Activated B cell treated with CpG ODN at 0.5 μM for 24 hours (primary cell): ENCODE measurements at regions not wholly inside any gene's neighbourhood (a gene's known extent, or its start where the extent isn't known, plus 50 kb on each side); places are given as distances from the start of the nearest gene placed in this dataset.
A peak's percentile ranks its signal among the peaks of the same experiment; 100 is the strongest.

Experiments used
- ATAC-seq: fragments of 200-7000 bp; cut with Tn5 transposase; one replicate; pipeline ENCODE4 v1.10.0; 2021; ENCODE audit warnings: low read depth, mild to moderate bottlenecking, moderate library complexity
- CTCF ChIA-PET: fragments of 350-600 bp; sonication (Branson Sonifier 250); formaldehyde crosslinking; loops from one replicate; lab custom pipeline; 2021; ENCODE audit warnings: antibody characterized with exemption; lab: Charles Lee
- POLR2A ChIA-PET: fragments of 350-600 bp; sonication (Branson Sonifier 250); formaldehyde crosslinking; loops from one replicate; lab custom pipeline; 2021; ENCODE audit warnings: antibody characterized with exemption; lab: Charles Lee
- DNase-seq: peaks from one replicate; pipeline ENCODE4 v3.0.0; 2022
- H3K27ac Mint-ChIP-seq: one replicate; pipeline ENCODE4 v1.8.0; 2020; ENCODE audit warnings: mixed read lengths
- H3K27me3 Mint-ChIP-seq: one replicate; pipeline ENCODE4 v1.8.0; 2021; ENCODE audit warnings: mixed read lengths
- H3K36me3 Mint-ChIP-seq: one replicate; pipeline ENCODE4 v1.8.0; 2021; ENCODE audit warnings: low read depth, mixed read lengths
- H3K4me1 Mint-ChIP-seq: one replicate; pipeline ENCODE4 v1.8.0; 2021; ENCODE audit warnings: mixed read lengths
- H3K4me3 Mint-ChIP-seq: one replicate; pipeline ENCODE4 v1.8.0; 2020; ENCODE audit warnings: mild to moderate bottlenecking, mixed read lengths
- H3K9me3 Mint-ChIP-seq: one replicate; pipeline ENCODE4 v1.8.0; 2020; ENCODE audit warnings: mixed read lengths
- intact Hi-C: fragments of 100-400 bp; cut with micrococcal nuclease; formaldehyde crosslinking; loops from one replicate; pipeline ENCODE4 v1.15.1; 2024
- TF ChIP-seq, protein P1 (sequence below): fragments of 200-600 bp; IDR thresholded peaks from one replicate; pipeline ENCODE4 v1.8.0; 2022; ENCODE audit warnings: antibody characterized with exemption, mild to moderate bottlenecking

DNA sequence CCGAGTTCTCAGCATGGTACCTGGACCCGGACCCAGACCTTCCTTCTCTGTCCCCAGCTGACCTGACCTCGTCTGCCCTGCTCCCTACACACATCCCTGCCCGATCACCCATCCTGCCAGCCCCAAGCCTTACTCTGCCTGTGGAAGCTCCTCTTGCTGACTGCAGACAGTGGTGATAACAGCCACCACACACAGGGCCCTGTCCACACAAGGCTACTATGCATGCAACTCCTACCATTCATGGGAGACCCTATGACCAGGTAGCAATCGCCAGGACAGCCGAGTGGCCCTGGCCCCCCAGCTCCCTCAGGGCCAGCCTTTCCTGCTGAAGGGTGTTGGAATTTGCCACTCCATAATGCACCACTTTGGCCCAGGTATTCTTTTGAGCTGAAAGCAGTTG lies 233.6 kb downstream of the BRD1 start:
- no peak overlapping the region for H3K27ac Mint-ChIP-seq
- H3K4me1 Mint-ChIP-seq: no peaks in the 10 kb centered on the region

DNA sequence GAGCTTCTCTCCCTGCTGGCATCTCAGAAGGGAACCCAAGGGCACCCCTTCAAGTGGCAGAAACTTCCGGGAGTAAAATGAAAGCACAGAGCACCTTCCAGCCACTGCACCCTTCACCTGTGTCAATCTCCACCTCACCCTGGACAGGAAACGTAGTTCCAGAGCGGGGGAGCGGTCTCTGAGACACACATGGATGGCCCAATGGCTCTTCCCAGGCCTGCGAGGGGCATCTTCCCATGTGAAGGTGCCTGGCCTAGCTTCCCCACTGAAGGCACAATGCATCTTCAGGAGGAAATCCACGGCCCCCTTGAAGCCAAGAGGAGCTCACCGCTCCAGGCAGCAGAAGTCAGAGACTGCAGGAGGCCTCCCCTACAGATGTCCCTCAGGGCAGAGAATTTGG lies 234.2 kb downstream of the BRD1 start:
- TF ChIP-seq, protein P1, sequence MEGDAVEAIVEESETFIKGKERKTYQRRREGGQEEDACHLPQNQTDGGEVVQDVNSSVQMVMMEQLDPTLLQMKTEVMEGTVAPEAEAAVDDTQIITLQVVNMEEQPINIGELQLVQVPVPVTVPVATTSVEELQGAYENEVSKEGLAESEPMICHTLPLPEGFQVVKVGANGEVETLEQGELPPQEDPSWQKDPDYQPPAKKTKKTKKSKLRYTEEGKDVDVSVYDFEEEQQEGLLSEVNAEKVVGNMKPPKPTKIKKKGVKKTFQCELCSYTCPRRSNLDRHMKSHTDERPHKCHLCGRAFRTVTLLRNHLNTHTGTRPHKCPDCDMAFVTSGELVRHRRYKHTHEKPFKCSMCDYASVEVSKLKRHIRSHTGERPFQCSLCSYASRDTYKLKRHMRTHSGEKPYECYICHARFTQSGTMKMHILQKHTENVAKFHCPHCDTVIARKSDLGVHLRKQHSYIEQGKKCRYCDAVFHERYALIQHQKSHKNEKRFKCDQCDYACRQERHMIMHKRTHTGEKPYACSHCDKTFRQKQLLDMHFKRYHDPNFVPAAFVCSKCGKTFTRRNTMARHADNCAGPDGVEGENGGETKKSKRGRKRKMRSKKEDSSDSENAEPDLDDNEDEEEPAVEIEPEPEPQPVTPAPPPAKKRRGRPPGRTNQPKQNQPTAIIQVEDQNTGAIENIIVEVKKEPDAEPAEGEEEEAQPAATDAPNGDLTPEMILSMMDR: no peak
- no peaks in the 10 kb centered on the region for H3K9me3 Mint-ChIP-seq
- H3K4me3 Mint-ChIP-seq: no peak overlapping the region
- CTCF ChIA-PET: no interaction called here
- no peak overlapping the region for H3K27ac Mint-ChIP-seq
- peaks cover 3% of the 10 kb centered on the region for H3K36me3 Mint-ChIP-seq
- H3K27me3 Mint-ChIP-seq: no peaks in the 10 kb centered on the region
- ATAC-seq: no peak
- POLR2A ChIA-PET: no interaction called here
- no peak for DNase-seq
- intact Hi-C loops: no loop called here
- no peaks in the 10 kb centered on the region for H3K4me1 Mint-ChIP-seq

More for the DNA sequence above, 233.6 kb downstream of the BRD1 start:
- ATAC-seq: no peak
- no peaks in the 10 kb centered on the region for H3K9me3 Mint-ChIP-seq
- peaks cover 3% of the 10 kb centered on the region for H3K36me3 Mint-ChIP-seq
- intact Hi-C loops: no loop called here
- ChIA-PET POLR2A (no interaction called here), CTCF (no interaction called here)
- TF ChIP-seq, protein P1: no peak
- DNase-seq: no peak
- H3K4me3 Mint-ChIP-seq: no peak overlapping the region
- no peaks in the 10 kb centered on the region for H3K27me3 Mint-ChIP-seq

DNA sequence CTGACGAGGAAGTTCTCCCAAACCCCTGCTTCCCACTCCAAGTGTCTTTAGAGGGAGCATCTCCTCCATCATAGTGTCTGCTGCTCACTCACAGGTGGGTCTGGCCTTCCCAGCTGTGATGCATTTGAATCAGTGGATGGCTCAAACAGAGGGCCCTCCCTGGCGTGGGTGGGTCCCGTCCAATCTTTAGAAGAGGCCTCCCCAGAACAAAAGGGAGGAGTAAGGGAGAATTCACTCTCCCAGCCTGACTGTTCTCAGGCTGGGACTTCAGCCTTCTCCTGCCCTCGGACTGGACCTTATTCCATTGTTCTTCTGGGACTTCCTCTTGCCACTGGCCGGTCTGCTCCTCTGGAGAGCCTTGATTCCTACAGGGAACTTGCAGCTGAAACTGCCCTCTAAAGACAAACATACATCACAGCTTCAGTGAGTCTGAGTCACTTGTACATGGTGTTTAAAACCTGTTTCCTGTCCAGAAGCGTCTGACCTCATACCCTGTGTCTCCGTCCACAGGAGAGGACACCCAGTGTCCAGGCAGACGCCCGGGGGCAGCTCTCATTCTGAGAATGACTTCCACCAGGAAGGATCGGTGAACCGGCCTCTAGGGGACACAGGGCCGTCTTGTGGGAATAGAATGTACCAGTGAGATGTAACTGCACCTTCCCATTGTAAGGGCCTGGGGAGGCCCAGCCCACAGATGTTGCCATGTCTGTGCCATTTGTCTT lies 234.7 kb downstream of the BRD1 start:
- TF ChIP-seq, protein P1: no peak
- Mint-ChIP-seq H3K9me3 (no peaks in the 10 kb centered on the region), H3K27ac (no peak overlapping the region), H3K36me3 (peaks cover 3% of the 10 kb centered on the region), H3K4me3 (no peak overlapping the region), H3K4me1 (no peaks in the 10 kb centered on the region), H3K27me3 (no peaks in the 10 kb centered on the region)
- DNase-seq: no peak
- ChIA-PET POLR2A (no interaction called here), CTCF (no interaction called here)
- intact Hi-C loops: no loop called here
- ATAC-seq: no peak

DNA sequence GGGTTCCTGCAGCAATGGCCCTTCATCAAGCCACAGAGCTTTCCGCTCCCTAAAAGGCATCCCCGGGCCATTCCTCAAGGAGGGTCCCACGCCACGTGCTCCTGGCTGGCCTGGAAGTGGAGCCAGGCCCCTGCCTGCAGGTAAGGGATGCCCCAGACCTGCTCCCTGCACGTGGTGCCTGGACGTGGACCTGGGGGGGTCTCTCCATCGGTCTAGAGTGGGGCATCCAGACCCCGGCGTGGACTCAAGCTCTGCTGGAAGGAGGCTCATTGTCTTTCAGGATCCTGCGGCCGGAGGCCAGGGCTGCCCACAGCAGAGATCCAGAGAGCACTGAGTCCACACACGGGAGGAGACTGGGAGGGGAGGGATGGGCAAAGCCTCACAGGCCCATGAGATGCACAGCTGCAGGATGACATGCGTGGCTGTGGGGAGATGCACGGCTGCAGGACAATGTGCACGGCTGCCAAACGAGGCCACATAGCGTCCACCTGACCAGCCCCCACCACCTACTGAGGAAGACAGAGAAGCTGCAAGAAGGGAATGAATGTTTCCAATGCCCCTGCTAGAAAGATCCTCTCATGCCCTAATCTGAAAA lies 236.7 kb downstream of the BRD1 start:
- H3K27me3 Mint-ChIP-seq: no peaks in the 10 kb centered on the region
- intact Hi-C loops: no loop called here
- ChIA-PET POLR2A (no interaction called here), CTCF (no interaction called here)
- H3K36me3 Mint-ChIP-seq: peaks cover 7% of the 10 kb centered on the region
- H3K27ac Mint-ChIP-seq: no peak overlapping the region
- no peaks in the 10 kb centered on the region for H3K9me3 Mint-ChIP-seq
- peak; percentile 5 for DNase-seq
- H3K4me1 Mint-ChIP-seq: no peaks in the 10 kb centered on the region
- ATAC-seq: no peak
- H3K4me3 Mint-ChIP-seq: no peak overlapping the region
- TF ChIP-seq, protein P1: no peak

DNA sequence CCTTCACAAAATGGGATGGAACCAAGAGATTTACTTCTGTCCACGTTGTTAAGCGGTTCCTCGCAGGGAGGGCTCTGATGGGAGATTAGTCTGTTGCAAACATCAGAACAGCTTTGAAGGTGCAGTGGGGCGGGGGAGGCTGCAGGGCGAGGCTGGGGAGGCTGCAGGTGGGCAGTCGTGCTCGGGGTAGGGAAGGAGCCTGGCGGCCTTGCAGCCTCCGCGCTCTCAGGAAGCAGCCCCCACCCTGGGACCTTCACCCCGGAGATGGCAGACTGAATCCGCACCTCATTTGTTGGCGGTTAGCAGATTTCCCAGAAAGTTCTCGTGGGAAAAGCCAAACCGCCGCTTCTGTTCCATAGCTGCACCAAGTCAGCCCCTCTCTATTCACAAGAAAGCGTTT lies 237.3 kb downstream of the BRD1 start:
- CTCF ChIA-PET: no interaction called here
- TF ChIP-seq, protein P1: no peak

More for the DNA sequence above, 237.3 kb downstream of the BRD1 start:
- H3K27me3 Mint-ChIP-seq: no peaks in the 10 kb centered on the region
- POLR2A ChIA-PET: no interaction called here
- peaks cover 2% of the 10 kb centered on the region for H3K4me1 Mint-ChIP-seq
- H3K36me3 Mint-ChIP-seq: peaks cover 7% of the 10 kb centered on the region
- ATAC-seq (no peak), DNase-seq (peak; percentile 1)
- H3K4me3 Mint-ChIP-seq: no peak overlapping the region
- H3K9me3 Mint-ChIP-seq: no peaks in the 10 kb centered on the region
- intact Hi-C loops: no loop called here
- H3K27ac Mint-ChIP-seq: no peak overlapping the region
